CD14-positive monocyte (primary cell): ENCODE measurements at regions not wholly inside any gene's neighbourhood (a gene's known extent, or its start where the extent isn't known, plus 50 kb on each side); places are given as distances from the start of the nearest gene placed in this dataset.

ENCODE experiments used
- DNase-seq, 3 donors: peaks; one replicate each; pipeline ENCODE4 v3.0.0-alpha.2; 2011 to 2022
- H2AFZ ChIP-seq: 2 replicates; pipeline ENCODE4 v1.6.0; 2012; ENCODE audit warnings: mild to moderate bottlenecking, low read depth, low read length, inconsistent platforms; ENCODE audit not compliant: insufficient read depth, poor library complexity, severe bottlenecking
- H3K27ac ChIP-seq, 2 donors: 1 replicate in 1 of 2; 2 replicates in 1 of 2; pipeline ENCODE4 v1.5.1; 2012 to 2013; ENCODE audit warnings: low read length in 2 of 2, control low read depth in 1 of 2, inconsistent platforms in 1 of 2, low read depth in 1 of 2, mild to moderate bottlenecking in 1 of 2
- H3K27me3 ChIP-seq, 2 donors: one replicate each; pipeline versions ENCODE4 v1.6.0 to v1.6.1; 2011 to 2013; ENCODE audit warnings: low read length in 2 of 2; ENCODE audit not compliant: control insufficient read depth in 2 of 2, insufficient read depth in 2 of 2
- H3K36me3 ChIP-seq, 2 donors: replicated peaks in 1 of 2; 1 replicate in 1 of 2; 2 replicates in 1 of 2; pipeline versions ENCODE4 v1.5.1 to v1.6.1; 2012 to 2013; ENCODE audit warnings: low read length in 2 of 2, control low read depth in 1 of 2, inconsistent platforms in 1 of 2, mild to moderate bottlenecking in 1 of 2; ENCODE audit not compliant: insufficient read depth in 2 of 2, control insufficient read depth in 1 of 2
- H3K4me1 ChIP-seq, 2 donors: 1 replicate in 1 of 2; 2 replicates in 1 of 2; pipeline versions ENCODE4 v1.5.1 to v1.6.1; 2012 to 2013; ENCODE audit warnings: low read length in 2 of 2, control low read depth in 1 of 2, inconsistent platforms in 1 of 2, mild to moderate bottlenecking in 1 of 2, moderate library complexity in 1 of 2; ENCODE audit not compliant: insufficient read depth in 2 of 2, control insufficient read depth in 1 of 2
- H3K4me2 ChIP-seq: replicated peaks from 2 replicates; pipeline ENCODE3; 2012; ENCODE audit warnings: low read length, moderate library complexity, mild to moderate bottlenecking; ENCODE audit not compliant: poor library complexity, severe bottlenecking; ENCODE audit errors: extremely low read depth
- H3K4me3 ChIP-seq, 3 experiments: fragments of 200-600 bp in 1 of 3; sonication (generic) in 1 of 3; replicated peaks in 1 of 3; 1 replicate in 2 of 3; 2 replicates in 1 of 3; pipeline ENCODE4 v1.5.1; 2011 to 2013; ENCODE audit warnings: low read length in 3 of 3, mild to moderate bottlenecking in 3 of 3, control low read depth in 2 of 3, low read depth in 2 of 3, inconsistent platforms in 1 of 3, moderate library complexity in 1 of 3
- H3K79me2 ChIP-seq: 2 replicates; pipeline ENCODE4 v1.6.0; 2012; ENCODE audit warnings: mild to moderate bottlenecking, control low read depth, inconsistent platforms, low read length, moderate library complexity; ENCODE audit not compliant: insufficient read depth
- H3K9ac ChIP-seq: 2 replicates; pipeline ENCODE4 v1.6.0; 2017; ENCODE audit warnings: low read length, mild to moderate bottlenecking; ENCODE audit not compliant: insufficient read depth, poor library complexity, severe bottlenecking
- H3K9me3 ChIP-seq, 2 donors: replicated peaks in 1 of 2; 1 replicate in 1 of 2; 2 replicates in 1 of 2; pipeline versions ENCODE4 v1.5.1 to v1.6.1; 2012 to 2013; ENCODE audit warnings: low read length in 2 of 2, control low read depth in 1 of 2; ENCODE audit not compliant: control insufficient read depth in 1 of 2, insufficient read depth in 1 of 2
- H4K20me1 ChIP-seq: 2 replicates; pipeline ENCODE4 v1.6.0; 2012; ENCODE audit warnings: mild to moderate bottlenecking, low read length, control low read depth, moderate library complexity; ENCODE audit not compliant: insufficient read depth
- H3K27ac Mint-ChIP-seq, 7 donors: one replicate each; pipeline ENCODE4 v1.8.0; 2020; ENCODE audit warnings: mild to moderate bottlenecking in 7 of 7, mixed read lengths in 7 of 7, moderate library complexity in 6 of 7, inconsistent platforms in 2 of 7
- H3K27me3 Mint-ChIP-seq, 3 donors: one replicate each; pipeline ENCODE4 v1.8.0; 2021 to 2022; ENCODE audit warnings: low read depth in 3 of 3, mild to moderate bottlenecking in 3 of 3, mixed read lengths in 3 of 3, moderate library complexity in 3 of 3, inconsistent platforms in 1 of 3
- H3K36me3 Mint-ChIP-seq, 2 donors: one replicate each; pipeline ENCODE4 v1.8.0; 2020; ENCODE audit warnings: mixed read lengths in 2 of 2, inconsistent platforms in 1 of 2, mild to moderate bottlenecking in 1 of 2
- H3K4me1 Mint-ChIP-seq: one replicate; pipeline ENCODE4 v1.8.0; 2020; ENCODE audit warnings: mild to moderate bottlenecking, mixed read lengths
- H3K4me3 Mint-ChIP-seq, 2 donors: one replicate each; pipeline ENCODE4 v1.8.0; 2020; ENCODE audit warnings: mild to moderate bottlenecking in 2 of 2, mixed read lengths in 2 of 2, moderate library complexity in 1 of 2
- H3K9me3 Mint-ChIP-seq, 7 donors: one replicate each; pipeline ENCODE4 v1.8.0; 2020 to 2022; ENCODE audit warnings: mixed read lengths in 7 of 7, mild to moderate bottlenecking in 6 of 7, moderate library complexity in 6 of 7, inconsistent platforms in 2 of 7
- CTCF ChIP-seq: fragments of 200-600 bp; IDR thresholded peaks from one replicate; pipeline ENCODE4 v1.8.0; 2022; ENCODE audit warnings: antibody characterized with exemption, mild to moderate bottlenecking
- WGBS: methylation state at CpG from one replicate; pipeline ENCODE4 v1.1.5; 2013; ENCODE audit warnings: missing lambda C conversion rate; ENCODE audit not compliant: insufficient coverage; 5-methylcytosine and 5-hydroxymethylcytosine counted together
- intact Hi-C, 2 donors: fragments of 100-400 bp; cut with micrococcal nuclease; formaldehyde crosslinking; loops; one replicate each; pipeline versions ENCODE4 v1.15.0 to v1.15.1; 2023

- Mint-ChIP-seq H3K27ac (no peak overlapping the region), H3K4me1 (no peaks in the 10 kb centered on the region), H3K9me3 (no peaks in the 10 kb centered on the region), H3K27me3 (no peaks in the 10 kb centered on the region), H3K4me3 (no peak overlapping the region), H3K36me3 (no peaks in the 10 kb centered on the region)
- intact Hi-C loops, result no loop called here
- no peak overlapping the region for H2AFZ ChIP-seq
- 80% methylated on average over 1 of the region's 2 CpGs for WGBS
- no peak for DNase-seq
- no peak overlapping the region for H3K9ac ChIP-seq
- no peaks in the 10 kb centered on the region for H3K4me1 ChIP-seq
- H3K9me3 ChIP-seq, result no peaks in the 10 kb centered on the region
- no peaks in the 10 kb centered on the region for H3K27me3 ChIP-seq
- no peaks in the 10 kb centered on the region for H3K79me2 ChIP-seq
- TF ChIP-seq CTCF, result no peak
- no peak overlapping the region for H3K4me2 ChIP-seq
- no peaks in the 10 kb centered on the region for H4K20me1 ChIP-seq
- no peak overlapping the region for H3K27ac ChIP-seq
- H3K4me3 ChIP-seq, result no peak overlapping the region
- H3K36me3 ChIP-seq, result no peaks in the 10 kb centered on the region
Measured at GRCh38 chr11:80587906-80588305, 1147.1 kb upstream of the TENM4 start.

GRCh38 chr11:80586464-80586863 is 1145.6 kb upstream of the TENM4 start:
- Mint-ChIP-seq H3K4me3 (no peak overlapping the region), H3K27me3 (no peaks in the 10 kb centered on the region), H3K27ac (no peak overlapping the region), H3K9me3 (peaks cover 0 to 2% (median 0%) of the 10 kb centered on the region in 7 donors), H3K36me3 (no peaks in the 10 kb centered on the region), H3K4me1 (no peaks in the 10 kb centered on the region)
- no peak overlapping the region for H2AFZ ChIP-seq
- H3K27me3 ChIP-seq, result no peaks in the 10 kb centered on the region
- H3K36me3 ChIP-seq, result no peaks in the 10 kb centered on the region
- no peak overlapping the region for H3K4me2 ChIP-seq
- no peaks in the 10 kb centered on the region for H3K79me2 ChIP-seq
- H4K20me1 ChIP-seq, result no peaks in the 10 kb centered on the region
- no peak overlapping the region for H3K9ac ChIP-seq
- H3K9me3 ChIP-seq, result no peaks in the 10 kb centered on the region
- intact Hi-C loops, result no loop called here
- no peak for DNase-seq
- no CpG with 5 or more reads among the region's 1 CpG for WGBS
- H3K4me1 ChIP-seq, result no peaks in the 10 kb centered on the region
- H3K4me3 ChIP-seq, result no peak overlapping the region
- TF ChIP-seq CTCF, result no peak
- no peak overlapping the region for H3K27ac ChIP-seq
